ENCODE measurements at regions not wholly inside any gene's neighbourhood (a gene's known extent, or its start where the extent isn't known, plus 50 kb on each side); places are given as distances from the start of the nearest gene placed in this dataset.
A peak's percentile ranks its signal among the peaks of the same experiment; 100 is the strongest.

- TF ChIP-seq CTCF (IDR thresholded peaks at IDR 0.05) (peak in 1 of 6 experiments; percentile 11), POLR2A (IDR thresholded peaks at IDR 0.05) (no peak)
Measured at GRCh38 chr1:9465640-9466039, 73.6 kb upstream of the SLC25A33 start.
